ENCODE measurements at regions not wholly inside any gene's neighbourhood (a gene's known extent, or its start where the extent isn't known, plus 50 kb on each side); places are given as distances from the start of the nearest gene placed in this dataset.

DNA sequence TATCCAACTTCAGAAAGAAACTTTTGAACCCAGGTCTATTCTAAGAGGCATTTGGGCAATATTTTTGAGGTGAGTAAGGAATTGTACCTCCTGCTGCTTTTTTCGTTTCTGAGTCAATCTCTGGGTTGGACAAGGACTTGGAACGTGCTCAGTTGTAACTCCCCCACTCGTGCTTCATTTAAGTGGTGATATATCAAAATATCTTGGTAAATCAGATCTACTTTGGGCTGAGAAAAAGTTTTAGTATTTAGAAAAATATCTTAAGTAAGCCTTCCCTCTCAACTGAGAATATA is 728.9 kb downstream of the EFNB2 start:
- DNase-seq (ENCODE audit: low read depth in 2 of 2), result peak in 1 of 2 donors; percentile 3
- TF ChIP-seq, protein P1, sequence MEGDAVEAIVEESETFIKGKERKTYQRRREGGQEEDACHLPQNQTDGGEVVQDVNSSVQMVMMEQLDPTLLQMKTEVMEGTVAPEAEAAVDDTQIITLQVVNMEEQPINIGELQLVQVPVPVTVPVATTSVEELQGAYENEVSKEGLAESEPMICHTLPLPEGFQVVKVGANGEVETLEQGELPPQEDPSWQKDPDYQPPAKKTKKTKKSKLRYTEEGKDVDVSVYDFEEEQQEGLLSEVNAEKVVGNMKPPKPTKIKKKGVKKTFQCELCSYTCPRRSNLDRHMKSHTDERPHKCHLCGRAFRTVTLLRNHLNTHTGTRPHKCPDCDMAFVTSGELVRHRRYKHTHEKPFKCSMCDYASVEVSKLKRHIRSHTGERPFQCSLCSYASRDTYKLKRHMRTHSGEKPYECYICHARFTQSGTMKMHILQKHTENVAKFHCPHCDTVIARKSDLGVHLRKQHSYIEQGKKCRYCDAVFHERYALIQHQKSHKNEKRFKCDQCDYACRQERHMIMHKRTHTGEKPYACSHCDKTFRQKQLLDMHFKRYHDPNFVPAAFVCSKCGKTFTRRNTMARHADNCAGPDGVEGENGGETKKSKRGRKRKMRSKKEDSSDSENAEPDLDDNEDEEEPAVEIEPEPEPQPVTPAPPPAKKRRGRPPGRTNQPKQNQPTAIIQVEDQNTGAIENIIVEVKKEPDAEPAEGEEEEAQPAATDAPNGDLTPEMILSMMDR (IDR thresholded peaks at IDR 0.05; ENCODE audit: low read depth, low read length), result no peak
- H3K4me3 ChIP-seq (replicated peaks in 1 of 2; ENCODE audit: low read depth in 2 of 2, low read length in 2 of 2), result no peak overlapping the region

- no peak for DNase-seq (ENCODE audit: low read depth in 2 of 2)
- TF ChIP-seq, protein P1 (IDR thresholded peaks at IDR 0.05; ENCODE audit: low read depth, low read length), result no peak
- no peak overlapping the region for H3K4me3 ChIP-seq (replicated peaks in 1 of 2; ENCODE audit: low read depth in 2 of 2, low read length in 2 of 2)
These were observed 729.4 kb downstream of the EFNB2 start for GRCh38 chr13:105805892-105806627.

DNA sequence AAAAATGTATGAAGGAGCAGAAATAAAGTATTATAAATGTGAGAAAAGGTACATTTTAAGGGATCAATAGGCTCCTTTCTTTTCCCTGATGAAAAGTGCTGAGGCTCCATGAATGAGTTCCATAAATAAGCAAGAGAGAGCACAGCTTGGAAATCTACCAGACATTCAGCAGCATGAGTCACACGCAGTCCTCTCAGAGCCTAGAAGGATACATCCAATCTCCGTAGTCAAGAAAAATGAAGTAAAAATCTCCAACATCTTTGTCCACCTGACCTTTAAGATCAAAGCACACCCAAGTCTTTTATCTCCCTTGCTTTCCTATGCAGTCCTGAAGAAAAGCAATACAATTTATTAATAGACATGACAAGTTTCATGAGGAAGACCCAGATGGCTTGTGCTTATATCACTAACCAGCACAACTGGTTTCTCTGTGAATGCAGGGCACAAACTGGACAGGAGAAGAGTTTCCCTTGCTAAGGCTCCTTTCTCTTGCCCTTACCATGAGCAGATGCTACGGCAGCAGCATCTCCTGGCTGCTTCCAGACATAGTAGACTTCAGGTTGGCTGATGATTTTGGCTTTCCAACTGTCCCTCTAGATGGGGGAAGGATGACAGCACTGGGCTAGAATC is 730.8 kb downstream of the EFNB2 start:
- TF ChIP-seq, protein P1 (IDR thresholded peaks at IDR 0.05; ENCODE audit: low read depth, low read length), result no peak
- H3K4me3 ChIP-seq (replicated peaks in 1 of 2; ENCODE audit: low read depth in 2 of 2, low read length in 2 of 2), result no peak overlapping the region
- peak; percentile 24 to 30 for DNase-seq (ENCODE audit: low read depth in 2 of 2)

GRCh38 chr13:105799155-105799554 is 736.3 kb downstream of the EFNB2 start:
- TF ChIP-seq, protein P1 (IDR thresholded peaks at IDR 0.05; ENCODE audit: low read depth, low read length), result no peak
- no peak overlapping the region for H3K4me3 ChIP-seq (replicated peaks in 1 of 2; ENCODE audit: low read depth in 2 of 2, low read length in 2 of 2)
- DNase-seq (ENCODE audit: low read depth in 2 of 2), result no peak

DNA sequence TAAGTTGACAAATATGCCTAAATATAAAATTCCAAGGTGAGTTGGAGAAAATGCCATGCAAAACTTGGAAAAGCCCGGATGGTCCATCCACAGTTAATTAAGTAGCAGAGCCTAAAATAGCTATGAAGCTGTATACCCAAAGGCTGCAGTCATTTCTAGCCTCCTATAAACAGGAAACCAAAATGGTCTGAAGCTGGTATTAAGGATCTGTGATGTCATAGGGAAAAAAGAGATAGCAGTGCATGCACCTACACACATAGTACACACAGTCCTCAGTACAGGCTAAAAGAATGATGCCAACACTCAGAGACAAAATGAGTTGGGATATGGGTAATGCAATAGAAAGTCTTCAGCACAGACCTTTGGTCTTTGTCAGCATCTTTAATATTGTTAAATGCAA is 736.9 kb downstream of the EFNB2 start:
- H3K4me3 ChIP-seq (replicated peaks in 1 of 2; ENCODE audit: low read depth in 2 of 2, low read length in 2 of 2), result no peak overlapping the region
- TF ChIP-seq, protein P1 (IDR thresholded peaks at IDR 0.05; ENCODE audit: low read depth, low read length), result no peak
- DNase-seq (ENCODE audit: low read depth in 2 of 2), result no peak

DNA sequence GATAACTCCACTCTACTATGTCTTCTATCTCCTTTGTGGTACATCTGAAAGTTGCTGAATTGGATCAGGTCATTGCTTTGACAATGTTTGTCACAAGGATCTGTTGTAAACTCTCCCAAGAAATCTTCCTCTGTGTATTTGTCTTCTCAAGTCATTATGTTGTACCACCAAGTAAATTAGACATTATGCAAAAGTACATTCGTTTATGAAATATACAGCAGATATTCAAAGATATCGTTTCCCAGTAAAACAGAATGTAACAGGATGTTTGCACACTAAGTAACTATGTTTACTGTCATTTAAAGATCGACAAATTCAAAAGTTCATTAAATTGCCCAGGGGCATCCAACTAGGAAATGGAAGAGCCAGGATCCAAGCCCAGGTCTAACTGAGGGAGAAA is 739.4 kb downstream of the EFNB2 start:
- no peak for DNase-seq (ENCODE audit: low read depth in 2 of 2)
- TF ChIP-seq, protein P1 (IDR thresholded peaks at IDR 0.05; ENCODE audit: low read depth, low read length), result no peak
- H3K4me3 ChIP-seq (replicated peaks in 1 of 2; ENCODE audit: low read depth in 2 of 2, low read length in 2 of 2), result no peak overlapping the region
